ENCODE measurements at regions not wholly inside any gene's neighbourhood (a gene's known extent, or its start where the extent isn't known, plus 50 kb on each side); places are given as distances from the start of the nearest gene placed in this dataset.
"Not testable (repeated sequence)": the region's sequence is repeated elsewhere in the genome, so short reads cannot be mapped to it uniquely, and the experiment has no call there.

- TF ChIP-seq CTCF, EZH2 (IDR thresholded peaks at IDR 0.05): not testable (repeated sequence)
Measured at GRCh38 chr11:3511416-3512132, 130.2 kb downstream of the ART5 start.
